Astrocyte of the spinal cord (primary cell): ENCODE measurements at regions not wholly inside any gene's neighbourhood (a gene's known extent, or its start where the extent isn't known, plus 50 kb on each side); places are given as distances from the start of the nearest gene placed in this dataset.

ENCODE experiments used
- DNase-seq: peaks from one replicate; pipeline ENCODE4 v3.0.0; 2011; ENCODE audit warnings: low read depth, low spot score
- H3K4me3 ChIP-seq: 2 replicates; pipeline ENCODE4 v1.5.1; 2011; ENCODE audit warnings: low read depth, mild to moderate bottlenecking, low read length, moderate library complexity
- in situ Hi-C: cut with HindIII; loops from 2 replicates; pipeline ENCODE4 v1.10.0; 2017; ENCODE audit warnings: low sequenced_read_pairs
- TF ChIP-seq, protein P1 (sequence below): IDR thresholded peaks from 2 replicates; pipeline ENCODE4 v1.5.1; 2012; ENCODE audit warnings: low read depth, mild to moderate bottlenecking, low read length, inconsistent platforms

DNA sequence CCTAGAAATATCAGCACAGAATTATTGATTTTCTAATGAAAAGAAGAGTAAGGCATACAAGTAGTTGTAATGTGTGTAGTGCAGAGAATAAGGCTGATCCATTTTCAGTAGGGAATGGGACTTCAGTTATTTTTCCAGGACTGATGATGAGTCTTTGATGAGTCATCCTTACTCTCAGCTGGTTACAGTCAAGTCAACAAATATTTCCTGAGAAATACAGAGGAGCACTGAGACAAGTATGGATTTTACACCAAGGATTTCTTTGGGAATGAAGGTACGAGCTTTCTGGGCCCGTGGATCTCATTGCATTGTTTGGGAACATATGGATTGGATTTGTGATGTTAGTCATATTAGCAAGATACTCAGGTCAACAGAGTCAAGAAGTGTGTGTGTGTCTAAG lies 502.7 kb downstream of the FGF9 start:
- in situ Hi-C loops = no loop called here
- peak; percentile 35 for DNase-seq
- TF ChIP-seq, protein P1, sequence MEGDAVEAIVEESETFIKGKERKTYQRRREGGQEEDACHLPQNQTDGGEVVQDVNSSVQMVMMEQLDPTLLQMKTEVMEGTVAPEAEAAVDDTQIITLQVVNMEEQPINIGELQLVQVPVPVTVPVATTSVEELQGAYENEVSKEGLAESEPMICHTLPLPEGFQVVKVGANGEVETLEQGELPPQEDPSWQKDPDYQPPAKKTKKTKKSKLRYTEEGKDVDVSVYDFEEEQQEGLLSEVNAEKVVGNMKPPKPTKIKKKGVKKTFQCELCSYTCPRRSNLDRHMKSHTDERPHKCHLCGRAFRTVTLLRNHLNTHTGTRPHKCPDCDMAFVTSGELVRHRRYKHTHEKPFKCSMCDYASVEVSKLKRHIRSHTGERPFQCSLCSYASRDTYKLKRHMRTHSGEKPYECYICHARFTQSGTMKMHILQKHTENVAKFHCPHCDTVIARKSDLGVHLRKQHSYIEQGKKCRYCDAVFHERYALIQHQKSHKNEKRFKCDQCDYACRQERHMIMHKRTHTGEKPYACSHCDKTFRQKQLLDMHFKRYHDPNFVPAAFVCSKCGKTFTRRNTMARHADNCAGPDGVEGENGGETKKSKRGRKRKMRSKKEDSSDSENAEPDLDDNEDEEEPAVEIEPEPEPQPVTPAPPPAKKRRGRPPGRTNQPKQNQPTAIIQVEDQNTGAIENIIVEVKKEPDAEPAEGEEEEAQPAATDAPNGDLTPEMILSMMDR = no peak
- no peak overlapping the region for H3K4me3 ChIP-seq

DNA sequence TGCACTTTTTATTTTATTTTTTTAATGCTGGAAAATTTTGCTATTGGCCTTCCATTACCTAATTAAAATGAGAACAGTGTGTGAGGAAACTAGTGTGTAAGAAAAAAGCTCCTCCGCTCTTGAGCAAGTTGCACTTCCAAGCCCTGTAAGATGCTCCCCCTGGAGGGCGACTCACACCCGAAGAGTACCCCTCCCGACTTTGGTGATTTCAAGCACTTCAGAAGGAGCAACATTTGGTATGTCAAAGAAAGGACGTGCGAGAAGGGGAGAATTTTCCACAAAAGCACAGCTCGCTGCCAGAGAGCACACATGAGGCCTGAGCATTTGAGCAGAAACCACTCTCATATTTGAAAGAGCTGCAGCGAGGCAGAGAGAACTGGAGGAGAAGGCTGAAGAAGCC lies 504.4 kb downstream of the FGF9 start:
- DNase-seq = no peak
- in situ Hi-C loops = no loop called here
- no peak overlapping the region for H3K4me3 ChIP-seq
- TF ChIP-seq, protein P1 = no peak

DNA sequence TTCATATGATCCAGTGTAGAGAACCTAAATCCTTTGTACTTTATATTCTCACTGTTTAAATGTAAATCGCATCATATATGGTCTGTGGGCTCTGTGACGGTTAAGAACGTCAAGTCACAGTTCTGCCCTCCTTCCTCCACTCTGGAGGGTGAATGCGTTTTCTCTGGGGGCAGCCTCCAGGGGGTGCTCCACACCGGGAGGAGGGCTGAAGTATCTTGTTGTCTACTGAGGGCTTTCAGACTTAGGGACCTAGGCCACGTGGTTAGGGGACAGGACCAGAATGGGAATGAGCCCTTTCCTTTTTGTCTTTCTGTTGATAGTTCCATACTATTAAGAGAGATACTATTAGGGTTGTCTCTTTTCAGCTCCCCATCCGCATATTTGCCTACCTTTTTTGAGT lies 504.9 kb downstream of the FGF9 start:
- in situ Hi-C loops = no loop called here
- TF ChIP-seq, protein P1 = no peak
- H3K4me3 ChIP-seq = no peak overlapping the region
- no peak for DNase-seq

DNA sequence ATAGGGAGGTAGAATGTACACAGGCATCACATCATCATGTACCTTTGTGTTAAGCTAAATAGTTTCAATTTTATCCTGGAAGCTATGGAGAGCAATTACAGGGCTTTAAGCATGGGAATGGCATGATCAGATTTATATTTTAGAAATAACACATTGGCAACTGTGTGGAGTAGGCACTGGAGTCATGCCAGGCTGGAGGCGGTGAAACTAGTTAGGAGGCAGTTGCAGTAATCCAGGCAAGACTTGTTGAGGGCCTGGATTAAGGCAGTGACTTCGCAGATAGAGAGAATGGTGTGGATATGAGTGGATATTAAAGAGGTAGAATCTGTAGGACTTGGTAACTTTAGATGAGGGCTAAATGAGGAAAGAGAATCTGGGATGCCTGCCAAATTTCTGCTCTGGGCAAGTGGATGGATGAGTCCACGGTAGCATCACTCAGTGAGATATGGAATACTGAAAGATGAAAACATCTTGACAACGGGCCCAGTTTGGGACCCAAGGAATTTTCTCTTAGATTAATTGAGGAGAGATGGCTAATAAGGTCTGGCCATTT lies 506.2 kb downstream of the FGF9 start:
- no peak for DNase-seq
- no peak overlapping the region for H3K4me3 ChIP-seq
- TF ChIP-seq, protein P1 = no peak
- in situ Hi-C loops = no loop called here

DNA sequence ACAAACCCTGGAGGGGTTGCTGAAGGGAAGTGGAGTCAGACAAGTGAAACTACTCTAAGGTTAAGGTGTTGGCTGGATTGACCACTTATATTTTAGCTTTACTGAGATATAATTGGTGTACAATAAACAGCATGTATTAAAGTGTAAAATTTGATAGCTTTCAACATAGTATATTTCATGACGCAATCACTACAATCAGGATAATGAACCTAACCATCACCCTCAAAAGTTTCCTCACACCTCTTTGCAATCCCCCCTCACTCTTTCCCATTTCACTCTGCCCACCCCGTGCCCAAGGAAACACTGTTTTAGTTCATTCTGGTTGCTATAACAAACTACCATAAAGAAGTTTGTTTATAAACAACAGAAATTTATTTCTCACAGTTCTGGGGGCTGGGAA lies 508.0 kb downstream of the FGF9 start:
- TF ChIP-seq, protein P1 = no peak
- DNase-seq = no peak
- H3K4me3 ChIP-seq = no peak overlapping the region
- in situ Hi-C loops = no loop called here

DNA sequence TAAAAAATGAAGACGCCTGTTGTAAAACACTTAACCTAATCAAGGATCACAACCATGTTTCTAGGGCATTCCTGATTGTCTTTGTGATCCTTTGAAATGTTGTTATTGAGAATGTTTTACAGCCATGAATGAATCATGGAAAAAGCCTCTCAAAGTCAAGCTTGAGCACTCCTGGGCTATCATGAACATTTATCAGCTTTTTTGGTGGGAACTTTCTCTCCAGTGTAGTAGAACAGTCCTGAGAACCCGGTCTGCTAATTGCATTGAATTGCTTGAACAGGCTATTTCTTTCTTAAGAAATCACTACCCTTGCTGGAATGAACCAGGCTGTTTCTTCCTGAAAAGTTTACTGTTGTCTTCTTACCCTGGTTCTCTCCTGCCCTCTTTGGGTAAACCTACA lies 516.5 kb downstream of the FGF9 start:
- no peak overlapping the region for H3K4me3 ChIP-seq
- in situ Hi-C loops = no loop called here
- TF ChIP-seq, protein P1 = no peak
- no peak for DNase-seq
